Heart left ventricle (tissue), 16 donors: ENCODE measurements at regions not wholly inside any gene's neighbourhood (a gene's known extent, or its start where the extent isn't known, plus 50 kb on each side); places are given as distances from the start of the nearest gene placed in this dataset.

ENCODE experiments used
- ATAC-seq, 4 donors: fragments of 200-7000 bp; cut with Tn5 transposase; one replicate each; pipeline ENCODE4 v1.9.1; 2020 to 2022; ENCODE audit warnings: moderate library complexity in 4 of 4, mild to moderate bottlenecking in 3 of 4, moderate number of reproducible peaks in 1 of 4
- DNase-seq, 5 donors: peaks; one replicate each; pipeline ENCODE4 v3.0.0-alpha.2; 2020
- H3K27ac ChIP-seq, 12 donors: fragments of 200-600 bp; sonication (generic) in 4 of 12; one replicate each; pipeline versions ENCODE4 v1.5.0 to v1.8.0; 2016 to 2022; ENCODE audit warnings: mild to moderate bottlenecking in 2 of 12
- H3K27me3 ChIP-seq, 9 donors: fragments of 200-600 bp; sonication (generic) in 2 of 9; one replicate each; pipeline versions ENCODE4 v1.5.1 to v1.8.0; 2016 to 2022; ENCODE audit warnings: mild to moderate bottlenecking in 3 of 9
- H3K36me3 ChIP-seq, 9 donors: fragments of 200-600 bp; sonication (generic) in 2 of 9; one replicate each; pipeline versions ENCODE4 v1.5.0 to v1.8.0; 2018 to 2022; ENCODE audit warnings: mild to moderate bottlenecking in 2 of 9
- H3K4me1 ChIP-seq, 12 donors: fragments of 200-600 bp; sonication (generic) in 4 of 12; one replicate each; pipeline versions ENCODE4 v1.5.0 to v1.8.0; 2016 to 2022; ENCODE audit warnings: mild to moderate bottlenecking in 3 of 12
- H3K4me3 ChIP-seq, 12 donors: fragments of 200-600 bp; sonication (generic) in 4 of 12; one replicate each; pipeline versions ENCODE4 v1.5.0 to v1.8.0; 2017 to 2022; ENCODE audit warnings: mild to moderate bottlenecking in 9 of 12, moderate library complexity in 4 of 12
- H3K9me3 ChIP-seq, 12 donors: fragments of 200-600 bp; sonication (generic) in 4 of 12; one replicate each; pipeline versions ENCODE4 v1.5.0 to v1.8.0; 2016 to 2022; ENCODE audit warnings: mild to moderate bottlenecking in 1 of 12
- CTCF ChIP-seq, 12 donors: fragments of 200-600 bp; sonication (generic) in 4 of 12; IDR thresholded peaks; one replicate each; pipeline versions ENCODE4 v1.5.0 to v1.8.0; 2018 to 2022; ENCODE audit warnings: antibody characterized with exemption in 12 of 12, mild to moderate bottlenecking in 5 of 12
- POLR2A ChIP-seq, 2 donors: fragments of 450-650 bp; IDR thresholded peaks; one replicate each; pipeline ENCODE4 v1.6.1; 2017; ENCODE audit warnings: antibody characterized with exemption in 2 of 2, mild to moderate bottlenecking in 2 of 2, moderate library complexity in 2 of 2
- WGBS, 4 donors: extraction: QIAGEN DNeasy Blood & Tissue Kit in 2 of 4; methylation state at CpG; one replicate each; pipeline versions ENCODE4 v1.1.5 to v1.1.7; 2013 to 2018; 5-methylcytosine and 5-hydroxymethylcytosine counted together
- intact Hi-C, 10 donors: fragments of 100-400 bp; cut with DNase I; formaldehyde crosslinking; loops; one replicate each; pipeline versions ENCODE4 v1.11.1 to v1.14.2; 2022
- donor health status: ischemic (EF 13 %, LVEDD 7.1; RV severe dilation, severe dysfunction).
- donor health status: healthy with polysubstance abuse.
- donor health status: DM: no; HTN: yes; CAD: no.
- donor health status: DM: no; HTN: no; CAD: no.
- donor health status: ischemic (EF 25% LVEDD 6.9; RV normal size, moderate dysfunction).
- donor health status: ischemic (EF 25% LVEDD 5.7; RV mildly dilated, moderate dysfunction).
- donor health status: healthy.
- donor health status: DM: yes; HTN: yes; CAD: no.
- donor health status: ischemic (EF 35%, LVEDD 5.7; RV mildly dilated, moderate dysfunction).
- donor health status: nonischemic (EF 11% LVEDD 7.7; RV severe dilation, severe dysfunction).
- donor health status: DM: yes; HTN: yes; CAD: no.
- donor health status: PGD.
- donor health status: ischemic (EF 29% LVEDD 5.4; RV normal size, mild dysfunction).
- donor health status: nonischemic (EF 23%, LVEDD 6.1; RV moderate dilation, normal function).

GRCh38 chr9:95605101-95605500 lies 88.3 kb upstream of the PTCH1 start:
- H3K4me1 ChIP-seq = no peaks in the 10 kb centered on the region
- DNase-seq (no peak), ATAC-seq (no peak)
- no peak overlapping the region for H3K4me3 ChIP-seq
- whole genome bisulfite sequencing, 4 donors = 67 to 83% (median 77%) methylated on average over 6 of the region's 6 CpGs
- intact Hi-C loops = no loop called here
- TF ChIP-seq CTCF (IDR thresholded peaks at IDR 0.05) = no peak
- no peak for TF ChIP-seq POLR2A (IDR thresholded peaks at IDR 0.05)
- H3K27ac ChIP-seq = no peak overlapping the region
- no peaks in the 10 kb centered on the region for H3K36me3 ChIP-seq
- no peaks in the 10 kb centered on the region for H3K27me3 ChIP-seq
- no peaks in the 10 kb centered on the region for H3K9me3 ChIP-seq

- H3K4me1 ChIP-seq = no peaks in the 10 kb centered on the region
- no peaks in the 10 kb centered on the region for H3K9me3 ChIP-seq
- DNase-seq (no peak), ATAC-seq (no peak)
- H3K4me3 ChIP-seq = no peak overlapping the region
- 87 to 93% (median 89%) methylated on average over 2 of the region's 2 CpGs for WGBS, 4 donors
- no peaks in the 10 kb centered on the region for H3K27me3 ChIP-seq
- TF ChIP-seq CTCF (IDR thresholded peaks at IDR 0.05) (no peak), POLR2A (IDR thresholded peaks at IDR 0.05) (no peak)
- H3K36me3 ChIP-seq = no peaks in the 10 kb centered on the region
- H3K27ac ChIP-seq = no peak overlapping the region
- intact Hi-C loops = no loop called here
These were observed 81.5 kb upstream of the PTCH1 start for GRCh38 chr9:95598236-95598635.

GRCh38 chr9:95595721-95596295 lies 79.0 kb upstream of the PTCH1 start:
- intact Hi-C loops = no loop called here
- TF ChIP-seq POLR2A (IDR thresholded peaks at IDR 0.05) (no peak), CTCF (IDR thresholded peaks at IDR 0.05) (no peak)
- Histone ChIP-seq H3K27me3 (no peaks in the 10 kb centered on the region), H3K4me3 (no peak overlapping the region), H3K36me3 (no peaks in the 10 kb centered on the region), H3K9me3 (no peaks in the 10 kb centered on the region), H3K27ac (no peak overlapping the region), H3K4me1 (no peaks in the 10 kb centered on the region)
- ATAC-seq (no peak), DNase-seq (no peak)
- 91 to 95% (median 91%) methylated on average over 15 of the region's 15 CpGs for WGBS, 4 donors

- WGBS, 4 donors = 89 to 91% (median 90%) methylated on average over 5 of the region's 5 CpGs
- TF ChIP-seq CTCF (IDR thresholded peaks at IDR 0.05) (no peak), POLR2A (IDR thresholded peaks at IDR 0.05) (no peak)
- no peak for DNase-seq
These were observed 76.2 kb upstream of the PTCH1 start for GRCh38 chr9:95592931-95593330.

More at GRCh38 chr9:95592931-95593330, 76.2 kb upstream of the PTCH1 start:
- intact Hi-C loops = no loop called here
- no peak overlapping the region for H3K27ac ChIP-seq
- H3K27me3 ChIP-seq = peaks cover 0 to 6% (median 0%) of the 10 kb centered on the region in 9 donors
- no peaks in the 10 kb centered on the region for H3K4me1 ChIP-seq
- no peaks in the 10 kb centered on the region for H3K9me3 ChIP-seq
- no peak overlapping the region for H3K4me3 ChIP-seq
- ATAC-seq = no peak
- no peaks in the 10 kb centered on the region for H3K36me3 ChIP-seq
